ENCODE measurements at regions not wholly inside any gene's neighbourhood (a gene's known extent, or its start where the extent isn't known, plus 50 kb on each side); places are given as distances from the start of the nearest gene placed in this dataset.

DNA sequence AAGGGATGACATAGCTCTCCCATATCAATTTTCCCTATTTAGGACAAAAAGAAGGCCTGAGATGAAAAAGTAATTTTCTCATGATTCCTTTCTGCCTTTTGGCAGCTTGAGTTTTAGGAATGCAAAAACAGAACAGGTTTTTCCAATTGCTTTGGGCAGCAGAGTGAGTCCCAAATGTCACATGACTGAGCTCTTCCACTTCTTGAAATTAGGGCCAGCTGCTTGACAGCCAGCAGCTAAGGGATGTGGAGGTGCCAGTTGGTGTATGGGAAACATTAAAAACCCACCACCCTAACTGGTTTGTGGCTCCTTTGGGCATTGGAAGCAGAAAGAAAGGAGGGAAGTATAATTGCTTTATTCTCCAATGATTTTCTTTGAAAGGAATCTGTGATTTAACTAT is 133.8 kb upstream of the FAM20A start:
- Histone ChIP-seq H3K27ac (no peak overlapping the region), H3K27me3 (no peaks in the 10 kb centered on the region), H3K9me3 (no peaks in the 10 kb centered on the region), H3K36me3 (no peaks in the 10 kb centered on the region), H3K4me3 (no peak overlapping the region), H3K4me1 (peaks cover 0 to 9% (median 0%) of the 10 kb centered on the region in 4 donors)
- intact Hi-C loops (cut with DNase I) = no loop called here
- DNase-seq = no peak
- TF ChIP-seq, protein P1, sequence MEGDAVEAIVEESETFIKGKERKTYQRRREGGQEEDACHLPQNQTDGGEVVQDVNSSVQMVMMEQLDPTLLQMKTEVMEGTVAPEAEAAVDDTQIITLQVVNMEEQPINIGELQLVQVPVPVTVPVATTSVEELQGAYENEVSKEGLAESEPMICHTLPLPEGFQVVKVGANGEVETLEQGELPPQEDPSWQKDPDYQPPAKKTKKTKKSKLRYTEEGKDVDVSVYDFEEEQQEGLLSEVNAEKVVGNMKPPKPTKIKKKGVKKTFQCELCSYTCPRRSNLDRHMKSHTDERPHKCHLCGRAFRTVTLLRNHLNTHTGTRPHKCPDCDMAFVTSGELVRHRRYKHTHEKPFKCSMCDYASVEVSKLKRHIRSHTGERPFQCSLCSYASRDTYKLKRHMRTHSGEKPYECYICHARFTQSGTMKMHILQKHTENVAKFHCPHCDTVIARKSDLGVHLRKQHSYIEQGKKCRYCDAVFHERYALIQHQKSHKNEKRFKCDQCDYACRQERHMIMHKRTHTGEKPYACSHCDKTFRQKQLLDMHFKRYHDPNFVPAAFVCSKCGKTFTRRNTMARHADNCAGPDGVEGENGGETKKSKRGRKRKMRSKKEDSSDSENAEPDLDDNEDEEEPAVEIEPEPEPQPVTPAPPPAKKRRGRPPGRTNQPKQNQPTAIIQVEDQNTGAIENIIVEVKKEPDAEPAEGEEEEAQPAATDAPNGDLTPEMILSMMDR (IDR thresholded peaks at IDR 0.05) = no peak
- TF ChIP-seq EP300 (IDR thresholded peaks at IDR 0.05) (no peak), POLR2A (IDR thresholded peaks at IDR 0.05) (no peak), POLR2AphosphoS5 (IDR thresholded peaks at IDR 0.05) (no peak)

DNA sequence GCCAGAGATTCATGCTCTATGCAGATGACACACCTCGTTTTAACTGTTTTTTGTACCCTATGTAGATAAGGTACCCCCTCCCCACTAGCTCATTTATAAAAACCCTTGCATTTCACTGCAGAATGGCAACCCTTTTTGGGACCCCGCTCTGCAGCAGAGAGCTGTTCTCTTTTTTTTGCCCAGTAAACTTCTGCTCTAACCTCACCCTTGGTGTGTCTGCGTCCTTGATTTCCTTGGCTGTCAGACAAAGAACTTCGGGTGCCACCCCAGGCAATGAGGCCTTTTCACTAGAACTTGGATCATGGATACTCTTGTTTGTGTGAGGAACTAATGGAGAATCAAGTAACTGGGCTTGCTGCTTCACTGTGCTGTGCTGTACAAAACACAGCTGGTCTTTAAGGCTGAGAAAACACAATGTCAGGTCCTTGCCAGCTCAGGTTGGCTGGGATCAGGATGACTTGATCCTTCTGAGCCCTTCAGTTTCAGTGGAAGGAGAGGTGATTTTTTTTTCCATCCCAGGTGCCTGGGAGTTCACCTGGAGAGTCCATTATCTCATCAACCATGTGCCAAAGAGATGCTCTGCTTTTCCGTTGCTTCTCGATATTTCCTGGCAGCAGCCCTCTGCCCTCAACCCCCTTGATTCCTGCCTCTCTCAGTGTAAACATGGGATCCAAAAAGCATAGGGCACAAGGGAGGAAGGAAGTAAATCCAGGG is 133.2 kb upstream of the FAM20A start:
- Histone ChIP-seq H3K4me3 (no peak overlapping the region), H3K27me3 (no peaks in the 10 kb centered on the region), H3K4me1 (peaks cover 0 to 9% (median 0%) of the 10 kb centered on the region in 4 donors), H3K9me3 (no peaks in the 10 kb centered on the region), H3K36me3 (no peaks in the 10 kb centered on the region), H3K27ac (no peak overlapping the region)
- DNase-seq = no peak
- intact Hi-C loops (cut with DNase I) = no loop called here
- WGBS, 2 donors = 87 to 89% methylated on average over 6 of the region's 6 CpGs
- TF ChIP-seq, protein P1 (IDR thresholded peaks at IDR 0.05) = no peak
- TF ChIP-seq POLR2AphosphoS5 (IDR thresholded peaks at IDR 0.05) (no peak), POLR2A (IDR thresholded peaks at IDR 0.05) (no peak), EP300 (IDR thresholded peaks at IDR 0.05) (no peak)

DNA sequence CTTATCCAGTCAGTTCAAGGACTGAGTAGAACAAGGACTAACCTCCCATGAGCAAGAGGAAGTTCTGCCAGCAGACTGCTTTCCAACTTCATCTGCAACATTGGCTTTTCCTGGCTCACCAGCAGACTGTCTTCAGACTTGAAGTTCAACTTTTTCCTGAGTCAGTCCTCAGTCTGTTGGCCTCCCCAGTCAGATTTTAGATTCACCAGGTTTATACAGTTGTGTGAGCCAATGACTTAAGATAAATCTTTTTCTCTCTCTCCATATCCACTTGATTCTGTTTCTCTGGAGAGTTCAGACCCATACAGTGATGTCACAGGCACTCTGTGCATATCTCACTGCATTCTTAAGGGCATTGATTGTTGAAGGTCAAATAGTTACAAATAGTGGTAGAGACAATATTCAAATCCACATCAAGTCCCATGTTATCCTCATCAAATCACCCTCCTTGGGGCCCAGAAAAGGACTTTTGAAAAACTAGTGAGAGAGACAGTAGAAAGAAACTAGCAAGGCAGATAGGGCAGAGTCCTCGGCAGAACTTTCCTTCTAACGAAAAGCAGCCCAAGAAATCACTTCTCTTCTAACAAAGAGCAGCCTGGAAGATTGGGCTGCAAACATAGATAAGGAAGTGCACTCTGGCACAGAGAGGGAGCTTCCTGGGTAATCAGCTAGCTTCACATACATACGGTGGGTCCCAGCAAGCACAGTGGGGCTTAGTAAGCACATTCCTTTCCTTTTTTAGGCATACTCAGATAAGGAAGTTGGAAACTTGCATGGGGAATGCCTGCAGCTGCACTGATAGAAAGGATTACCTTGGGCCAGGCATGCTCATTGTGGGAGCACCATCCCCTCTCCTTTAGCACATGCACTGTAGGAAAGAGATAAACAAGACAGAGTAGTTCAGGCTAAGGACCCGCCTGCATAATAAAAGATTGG is 132.3 kb upstream of the FAM20A start:
- intact Hi-C loops (cut with DNase I) = no loop called here
- peaks cover 0 to 9% (median 0%) of the 10 kb centered on the region in 4 donors for H3K4me1 ChIP-seq
- WGBS, 2 donors = 37 to 61% methylated on average over 4 of the region's 4 CpGs
- no peak overlapping the region for H3K4me3 ChIP-seq
- H3K27me3 ChIP-seq = no peaks in the 10 kb centered on the region
- DNase-seq = no peak
- no peaks in the 10 kb centered on the region for H3K36me3 ChIP-seq
- H3K9me3 ChIP-seq = no peaks in the 10 kb centered on the region
- no peak overlapping the region for H3K27ac ChIP-seq
- TF ChIP-seq POLR2AphosphoS5 (IDR thresholded peaks at IDR 0.05) = no peak
- TF ChIP-seq EP300 (IDR thresholded peaks at IDR 0.05) = no peak
- TF ChIP-seq, protein P1 (IDR thresholded peaks at IDR 0.05) = no peak
- no peak for TF ChIP-seq POLR2A (IDR thresholded peaks at IDR 0.05)

DNA sequence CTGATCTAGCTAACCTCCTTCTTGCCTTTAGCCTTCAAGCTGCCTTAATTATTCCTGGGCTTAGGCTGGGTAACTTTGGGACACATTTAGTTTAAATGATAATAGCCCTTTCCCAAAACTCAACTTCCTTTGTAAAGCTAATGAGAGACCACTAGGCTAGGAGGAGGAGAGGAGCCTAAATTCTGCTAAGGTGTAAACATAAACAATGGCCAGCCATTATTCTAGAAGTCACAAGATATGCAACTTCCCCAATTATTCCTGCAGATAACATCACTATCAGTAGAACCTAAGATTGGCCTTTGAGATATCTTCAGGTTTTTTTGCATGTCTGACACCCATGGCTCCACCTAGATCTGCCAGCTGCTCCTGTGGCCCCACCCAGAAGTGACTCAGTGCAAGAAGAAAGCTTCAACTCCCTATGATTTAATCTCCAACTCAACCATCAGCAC is 131.2 kb upstream of the FAM20A start:
- intact Hi-C loops (cut with DNase I) = no loop called here
- H3K27ac ChIP-seq = no peak overlapping the region
- no peaks in the 10 kb centered on the region for H3K27me3 ChIP-seq
- H3K9me3 ChIP-seq = peaks cover 0 to 3% (median 0%) of the 10 kb centered on the region in 4 donors
- no peak overlapping the region for H3K4me3 ChIP-seq
- TF ChIP-seq POLR2AphosphoS5 (IDR thresholded peaks at IDR 0.05) (no peak), EP300 (IDR thresholded peaks at IDR 0.05) (no peak), POLR2A (IDR thresholded peaks at IDR 0.05) (no peak)
- TF ChIP-seq, protein P1 (IDR thresholded peaks at IDR 0.05) = no peak
- no peak for DNase-seq
- H3K4me1 ChIP-seq = peaks cover 0 to 9% (median 0%) of the 10 kb centered on the region in 4 donors
- H3K36me3 ChIP-seq = no peaks in the 10 kb centered on the region

Measured in sigmoid colon (tissue), 6 donors.